SU-DHL-6 (cell line): ENCODE measurements at regions not wholly inside any gene's neighbourhood (a gene's known extent, or its start where the extent isn't known, plus 50 kb on each side); places are given as distances from the start of the nearest gene placed in this dataset.

ENCODE experiments used
- H2AFZ ChIP-seq: fragments of 200-600 bp; sonication (generic); 2 replicates; pipeline ENCODE4 v1.6.1; 2014; ENCODE audit warnings: low read depth, mild to moderate bottlenecking, moderate library complexity, mixed read lengths, antibody characterized with exemption, low read length; ENCODE audit not compliant: severe bottlenecking
- H3F3A ChIP-seq: fragments of 200-600 bp; shearing (Covaris generic); 2 replicates; pipeline ENCODE4 v1.6.0; 2016; ENCODE audit warnings: antibody characterized with exemption, mild to moderate bottlenecking; ENCODE audit not compliant: insufficient read depth
- H3K27ac ChIP-seq: fragments of 200-600 bp; sonication (generic); 2 replicates; pipeline ENCODE4 v1.5.1; 2016; ENCODE audit warnings: low read depth, mild to moderate bottlenecking, low read length, moderate library complexity, mixed read lengths
- H3K27me3 ChIP-seq: fragments of 200-600 bp; sonication (generic), shearing (Covaris generic); 2 replicates; pipeline ENCODE4 v1.6.0; 2014; ENCODE audit warnings: mild to moderate bottlenecking, low read length
- H3K36me3 ChIP-seq: fragments of 200-600 bp; sonication (generic); 2 replicates; pipeline ENCODE4 v1.6.1; 2014; ENCODE audit warnings: mild to moderate bottlenecking, low read length, mixed read lengths
- H3K4me2 ChIP-seq: fragments of 300-600, 200-600 bp; shearing (Covaris generic), sonication (generic); 2 replicates; pipeline ENCODE4 v1.6.0; 2014; ENCODE audit warnings: low read length, low read depth, mild to moderate bottlenecking; ENCODE audit not compliant: poor library complexity, severe bottlenecking
- H3K4me3 ChIP-seq: fragments of 200-600 bp; sonication (generic); 2 replicates; pipeline ENCODE4 v1.5.1; 2014; ENCODE audit warnings: antibody characterized with exemption, low read length, mild to moderate bottlenecking, mixed read lengths; ENCODE audit not compliant: insufficient read depth, poor library complexity, severe bottlenecking
- H3K79me2 ChIP-seq: fragments of 200-600 bp; sonication (generic); 2 replicates; pipeline ENCODE4 v1.6.1; 2014; ENCODE audit warnings: mild to moderate bottlenecking, low read length, moderate library complexity; ENCODE audit not compliant: insufficient read depth
- H3K9ac ChIP-seq: fragments of 200-600 bp; sonication (generic); 2 replicates; pipeline ENCODE4 v1.7.0; 2014; ENCODE audit warnings: mild to moderate bottlenecking, low read length
- H3K9me2 ChIP-seq: fragments of 200-600 bp; sonication (generic); replicated peaks from 2 replicates; pipeline ENCODE4 v1.6.1; 2014; ENCODE audit warnings: low read length; ENCODE audit not compliant: insufficient read depth
- H3K9me3 ChIP-seq: fragments of 200-600 bp; sonication (generic); 2 replicates; pipeline ENCODE4 v1.6.1; 2014; ENCODE audit warnings: low read length, mixed read lengths; ENCODE audit not compliant: insufficient read depth
- H4K20me1 ChIP-seq: fragments of 200-600 bp; sonication (generic); 2 replicates; pipeline ENCODE4 v1.6.1; 2014; ENCODE audit warnings: low read depth, mild to moderate bottlenecking, antibody characterized with exemption, low read length, moderate library complexity, mixed read lengths
- CTCF ChIP-seq: fragments of 200-600 bp; sonication (generic); IDR thresholded peaks from one replicate; pipeline ENCODE4 v1.5.1; 2017; ENCODE audit warnings: antibody characterized with exemption, mild to moderate bottlenecking, low read length, moderate library complexity; ENCODE audit not compliant: insufficient read depth, poor library complexity, severe bottlenecking
- EZH2phosphoT487 ChIP-seq: fragments of 200-600 bp; sonication (generic), shearing (Covaris generic); conservative IDR thresholded peaks from 2 replicates; pipeline ENCODE4 v1.6.1; 2018; ENCODE audit warnings: mild to moderate bottlenecking, antibody characterized with exemption, low read length, moderate library complexity, mixed read lengths

GRCh38 chrX:46236411-46236810 is 308.8 kb downstream of the ZNF674 start:
- no peak overlapping the region for H3K4me3 ChIP-seq
- no peaks in the 10 kb centered on the region for H3K9me3 ChIP-seq
- H3K36me3 ChIP-seq = no peaks in the 10 kb centered on the region
- no peaks in the 10 kb centered on the region for H3F3A ChIP-seq
- H4K20me1 ChIP-seq = no peaks in the 10 kb centered on the region
- H3K27ac ChIP-seq = no peak overlapping the region
- no peaks in the 10 kb centered on the region for H3K9me2 ChIP-seq
- TF ChIP-seq CTCF (no peak), EZH2phosphoT487 (no peak)
- no peaks in the 10 kb centered on the region for H3K79me2 ChIP-seq
- H2AFZ ChIP-seq = no peak overlapping the region
- H3K9ac ChIP-seq = no peak overlapping the region
- H3K4me2 ChIP-seq = no peak overlapping the region
- H3K27me3 ChIP-seq = no peaks in the 10 kb centered on the region

GRCh38 chrX:46235778-46236177 is 309.4 kb downstream of the ZNF674 start:
- no peak overlapping the region for H3K4me2 ChIP-seq
- H3K36me3 ChIP-seq = no peaks in the 10 kb centered on the region
- no peaks in the 10 kb centered on the region for H3K9me2 ChIP-seq
- no peak overlapping the region for H2AFZ ChIP-seq
- H4K20me1 ChIP-seq = no peaks in the 10 kb centered on the region
- no peak overlapping the region for H3K27ac ChIP-seq
- H3K27me3 ChIP-seq = no peaks in the 10 kb centered on the region
- no peak overlapping the region for H3K9ac ChIP-seq
- H3F3A ChIP-seq = no peaks in the 10 kb centered on the region
- TF ChIP-seq EZH2phosphoT487 (no peak), CTCF (no peak)
- H3K9me3 ChIP-seq = no peaks in the 10 kb centered on the region
- H3K79me2 ChIP-seq = no peaks in the 10 kb centered on the region
- H3K4me3 ChIP-seq = no peak overlapping the region

- Histone ChIP-seq H3K27me3 (no peaks in the 10 kb centered on the region), H3K4me2 (no peak overlapping the region), H3K9me2 (no peaks in the 10 kb centered on the region), H3K4me3 (no peak overlapping the region), H3K27ac (no peak overlapping the region), H3K9ac (no peak overlapping the region), H3F3A (no peaks in the 10 kb centered on the region), H2AFZ (no peak overlapping the region), H4K20me1 (no peaks in the 10 kb centered on the region), H3K9me3 (no peaks in the 10 kb centered on the region), H3K36me3 (no peaks in the 10 kb centered on the region), H3K79me2 (no peaks in the 10 kb centered on the region)
- TF ChIP-seq CTCF = no peak
- no peak for TF ChIP-seq EZH2phosphoT487
Measured at GRCh38 chrX:46234775-46235174, 310.4 kb downstream of the ZNF674 start.
